22Rv1 (cell line): ENCODE measurements at regions not wholly inside any gene's neighbourhood (a gene's known extent, or its start where the extent isn't known, plus 50 kb on each side); places are given as distances from the start of the nearest gene placed in this dataset.

Experiments used
- CTCF ChIP-seq: fragments of 450-650 bp; IDR thresholded peaks from 2 replicates; pipeline ENCODE4 v1.5.1; 2017; ENCODE audit warnings: mild to moderate bottlenecking
- ZFX ChIP-seq: fragments of 450-650 bp; IDR thresholded peaks from 2 replicates; pipeline ENCODE4 v1.6.1; 2017; ENCODE audit warnings: antibody characterized with exemption, borderline replicate concordance

DNA sequence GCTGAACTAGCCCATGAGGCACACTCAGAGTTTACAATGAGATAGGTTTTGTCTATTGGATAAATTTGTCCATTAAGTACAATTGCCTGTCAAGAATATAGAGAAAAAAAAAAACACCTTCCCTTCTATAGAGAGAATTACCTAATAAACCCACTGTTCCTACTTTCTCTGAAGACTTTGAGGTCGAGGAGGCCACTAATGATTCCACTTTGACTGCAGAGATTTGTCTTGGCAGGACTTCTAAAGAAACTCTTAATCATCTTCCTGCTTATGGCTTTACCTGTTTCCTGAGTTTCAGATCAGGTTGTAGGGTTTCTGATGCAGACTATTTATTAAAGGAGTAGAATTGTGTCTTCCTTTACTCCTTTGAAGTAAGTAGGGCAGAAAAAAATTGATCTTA is 342.4 kb upstream of the KCNMB2 start:
- TF ChIP-seq CTCF (no peak), ZFX (no peak)
